Activated naive CD8-positive, alpha-beta T cell treated with anti-CD3 and anti-CD28 coated beads, Interleukin-2, amount 50 U/mL, for 24 hours (primary cell): ENCODE measurements at regions not wholly inside any gene's neighbourhood (a gene's known extent, or its start where the extent isn't known, plus 50 kb on each side); places are given as distances from the start of the nearest gene placed in this dataset.

ENCODE experiments used
- ATAC-seq: fragments of 150-1000 bp; cut with Tn5 transposase; one replicate; pipeline ENCODE4 v1.10.0; 2021
- DNase-seq: peaks from one replicate; pipeline ENCODE4 v3.0.0; 2021
- H3K27ac Mint-ChIP-seq: one replicate; pipeline ENCODE4 v1.8.0; 2021; ENCODE audit warnings: mild to moderate bottlenecking, mixed read lengths
- H3K27me3 Mint-ChIP-seq: one replicate; pipeline ENCODE4 v1.8.0; 2021; ENCODE audit warnings: mixed read lengths
- H3K36me3 Mint-ChIP-seq: one replicate; pipeline ENCODE4 v1.8.0; 2021; ENCODE audit warnings: low read depth, mixed read lengths
- H3K4me1 Mint-ChIP-seq: one replicate; pipeline ENCODE4 v1.8.0; 2021; ENCODE audit warnings: mixed read lengths
- H3K4me3 Mint-ChIP-seq: one replicate; pipeline ENCODE4 v1.8.0; 2021; ENCODE audit warnings: mild to moderate bottlenecking, moderate library complexity, mixed read lengths
- H3K9me3 Mint-ChIP-seq: one replicate; pipeline ENCODE4 v1.8.0; 2021; ENCODE audit warnings: mixed read lengths

DNA sequence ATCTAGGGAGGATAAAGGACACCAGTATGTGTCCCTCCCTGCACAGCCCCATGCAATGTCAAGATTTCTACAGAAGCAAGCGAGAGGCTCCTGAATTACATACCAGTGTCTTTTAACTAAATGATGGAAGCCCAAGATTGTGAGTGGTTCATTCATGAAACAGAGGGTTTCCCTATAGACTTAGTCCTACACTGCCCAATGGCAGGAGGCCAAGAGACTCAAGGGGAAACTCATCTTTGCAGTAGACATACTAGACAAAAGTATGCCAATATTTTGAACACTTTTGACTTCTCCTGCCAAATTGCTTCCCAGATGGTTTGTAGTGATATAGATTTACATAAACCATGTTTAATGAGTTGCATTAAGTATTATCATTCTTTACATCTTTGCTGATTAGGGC is 557.2 kb upstream of the JAG1 start:
- Mint-ChIP-seq H3K4me1 (no peaks in the 10 kb centered on the region), H3K4me3 (no peak overlapping the region), H3K27ac (no peak overlapping the region), H3K27me3 (peaks cover 2% of the 10 kb centered on the region), H3K36me3 (no peaks in the 10 kb centered on the region), H3K9me3 (no peaks in the 10 kb centered on the region)
- DNase-seq = no peak
- no peak for ATAC-seq

DNA sequence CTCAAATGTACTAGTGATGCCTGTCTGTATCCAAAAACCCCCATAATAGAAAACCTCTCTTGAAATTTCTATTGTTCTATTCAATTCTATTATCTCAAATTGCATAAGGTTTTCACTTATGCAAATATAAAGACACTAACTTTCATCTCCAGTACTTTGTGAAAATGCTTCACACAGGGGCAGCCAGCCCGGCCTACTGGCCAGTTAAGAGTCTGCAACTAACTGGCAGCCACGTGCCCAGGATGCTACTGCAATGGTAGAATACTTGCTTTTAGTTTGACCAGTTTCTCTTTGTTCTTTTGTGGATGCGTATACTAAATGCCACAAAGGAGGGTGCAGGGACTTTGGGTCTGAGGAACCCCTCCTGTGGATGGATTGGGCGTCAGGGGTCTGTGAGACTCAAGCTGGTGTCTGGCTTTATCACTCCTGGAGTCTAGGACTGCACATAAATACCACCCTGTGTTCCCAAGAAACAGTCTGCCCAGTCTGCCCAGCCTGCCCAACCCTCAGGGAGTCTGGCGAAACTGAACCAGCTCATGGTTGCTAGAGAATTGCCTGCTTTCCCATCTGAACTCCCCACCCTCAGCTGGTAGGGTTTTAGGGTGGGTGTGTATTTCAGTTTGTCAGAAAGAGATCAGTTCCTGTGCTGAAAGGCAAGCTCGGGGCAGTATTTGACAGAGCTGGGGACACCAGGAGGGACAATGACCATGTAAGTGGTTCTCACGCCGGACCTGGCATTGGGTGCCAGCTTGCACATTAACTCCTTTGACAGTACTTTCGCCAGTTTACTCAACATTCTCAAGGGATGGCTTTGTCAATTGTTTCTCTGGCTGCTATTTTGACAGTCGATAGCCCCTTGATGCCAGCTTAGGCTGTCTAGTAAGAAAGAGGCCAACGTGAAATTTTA is 558.2 kb upstream of the JAG1 start:
- Mint-ChIP-seq H3K4me1 (no peaks in the 10 kb centered on the region), H3K27ac (no peak overlapping the region), H3K4me3 (no peak overlapping the region), H3K27me3 (peaks cover 2% of the 10 kb centered on the region), H3K36me3 (no peaks in the 10 kb centered on the region), H3K9me3 (no peaks in the 10 kb centered on the region)
- ATAC-seq (no peak), DNase-seq (no peak)

GRCh38 chr20:11232896-11233295 is 559.1 kb upstream of the JAG1 start:
- H3K36me3 Mint-ChIP-seq = no peaks in the 10 kb centered on the region
- no peaks in the 10 kb centered on the region for H3K9me3 Mint-ChIP-seq
- ATAC-seq (no peak), DNase-seq (no peak)
- no peaks in the 10 kb centered on the region for H3K4me1 Mint-ChIP-seq
- no peak overlapping the region for H3K27ac Mint-ChIP-seq
- H3K4me3 Mint-ChIP-seq = no peak overlapping the region
- H3K27me3 Mint-ChIP-seq = peaks cover 2% of the 10 kb centered on the region

DNA sequence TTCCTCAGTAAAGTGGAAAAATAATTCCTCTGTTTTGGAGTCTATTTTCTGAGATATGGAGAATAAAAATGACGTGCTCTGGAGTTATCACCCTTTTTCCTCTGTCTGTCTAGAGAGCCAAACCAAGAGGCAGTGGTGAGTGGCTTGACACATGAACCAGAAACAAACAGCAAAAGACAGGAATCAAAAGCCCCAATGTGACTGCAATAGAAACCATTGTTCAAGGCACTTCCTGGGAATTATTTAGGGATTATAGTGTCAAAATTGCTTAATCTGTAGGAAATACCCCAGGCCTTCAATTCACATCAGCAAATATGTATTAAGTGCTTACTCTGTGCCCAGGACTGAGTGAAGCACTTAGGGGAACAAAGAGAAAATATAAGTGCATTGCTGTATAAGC is 560.4 kb upstream of the JAG1 start:
- no peak for ATAC-seq
- Mint-ChIP-seq H3K36me3 (no peaks in the 10 kb centered on the region), H3K27ac (no peak overlapping the region), H3K4me3 (no peak overlapping the region), H3K27me3 (no peaks in the 10 kb centered on the region), H3K9me3 (no peaks in the 10 kb centered on the region), H3K4me1 (no peaks in the 10 kb centered on the region)
- DNase-seq = no peak

GRCh38 chr20:11234608-11235007 is 560.8 kb upstream of the JAG1 start:
- no peak for DNase-seq
- no peak for ATAC-seq
- H3K27ac Mint-ChIP-seq = no peak overlapping the region
- no peaks in the 10 kb centered on the region for H3K9me3 Mint-ChIP-seq
- H3K4me3 Mint-ChIP-seq = no peak overlapping the region
- no peaks in the 10 kb centered on the region for H3K4me1 Mint-ChIP-seq
- no peaks in the 10 kb centered on the region for H3K36me3 Mint-ChIP-seq
- no peaks in the 10 kb centered on the region for H3K27me3 Mint-ChIP-seq

DNA sequence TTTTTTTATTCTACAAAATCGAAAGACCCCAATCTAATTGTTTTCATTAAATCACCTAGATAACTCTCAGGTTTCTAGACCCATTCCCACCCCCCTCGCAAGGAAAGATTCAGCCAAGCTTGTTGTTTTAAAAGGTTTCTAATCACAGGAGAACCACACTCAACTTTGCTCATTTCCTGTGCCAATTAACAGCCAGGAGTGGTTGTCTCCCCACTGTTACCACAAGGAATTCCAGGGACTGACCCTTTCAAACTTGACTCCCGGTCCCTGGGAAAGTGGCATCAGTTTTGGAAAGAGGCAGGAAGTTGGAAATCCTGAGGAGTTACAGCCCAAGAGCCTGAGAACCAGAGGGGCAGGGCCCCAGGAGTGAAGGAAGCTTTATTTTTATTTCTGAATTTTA is 561.3 kb upstream of the JAG1 start:
- H3K4me3 Mint-ChIP-seq = no peak overlapping the region
- no peaks in the 10 kb centered on the region for H3K4me1 Mint-ChIP-seq
- DNase-seq (no peak), ATAC-seq (no peak)
- H3K9me3 Mint-ChIP-seq = no peaks in the 10 kb centered on the region
- H3K27me3 Mint-ChIP-seq = no peaks in the 10 kb centered on the region
- no peak overlapping the region for H3K27ac Mint-ChIP-seq
- no peaks in the 10 kb centered on the region for H3K36me3 Mint-ChIP-seq

GRCh38 chr20:11242320-11242719 is 568.5 kb upstream of the JAG1 start:
- Mint-ChIP-seq H3K4me1 (no peaks in the 10 kb centered on the region), H3K36me3 (no peaks in the 10 kb centered on the region), H3K27me3 (peaks cover 5% of the 10 kb centered on the region), H3K9me3 (peaks cover 10% of the 10 kb centered on the region), H3K27ac (no peak overlapping the region), H3K4me3 (no peak overlapping the region)
- ATAC-seq (no peak), DNase-seq (no peak)

- Mint-ChIP-seq H3K36me3 (no peaks in the 10 kb centered on the region), H3K4me1 (no peaks in the 10 kb centered on the region), H3K27me3 (peaks cover 5% of the 10 kb centered on the region), H3K27ac (no peak overlapping the region), H3K9me3 (peaks cover 10% of the 10 kb centered on the region), H3K4me3 (no peak overlapping the region)
- no peak for DNase-seq
- ATAC-seq = no peak
These were observed 571.6 kb upstream of the JAG1 start for GRCh38 chr20:11245431-11245830.

DNA sequence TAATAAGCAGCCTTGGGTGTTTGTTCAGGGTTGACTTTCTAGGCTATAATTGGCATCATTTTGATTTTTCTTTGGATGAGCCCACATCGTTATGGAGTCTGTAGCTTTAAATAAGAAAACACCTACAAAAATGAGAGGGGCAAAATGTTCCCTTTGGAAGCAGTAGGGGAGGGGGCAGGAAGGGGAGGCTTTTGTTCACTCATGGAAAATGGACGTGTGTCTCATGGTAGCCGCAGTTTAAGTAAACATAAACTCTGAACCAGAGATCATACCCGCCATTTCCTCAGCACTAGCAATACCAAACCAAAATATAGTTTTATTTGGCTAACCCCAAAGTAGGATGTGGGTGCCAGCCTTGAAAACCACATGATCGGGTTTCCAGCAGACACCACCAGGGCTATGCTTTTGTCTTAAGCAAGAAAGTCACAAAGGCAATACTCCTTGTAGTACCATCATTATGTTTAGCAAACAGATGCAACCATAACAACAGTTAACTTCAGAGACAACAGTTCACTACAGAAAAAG is 572.5 kb upstream of the JAG1 start:
- Mint-ChIP-seq H3K9me3 (peaks cover 6% of the 10 kb centered on the region), H3K4me1 (no peaks in the 10 kb centered on the region), H3K27me3 (peaks cover 7% of the 10 kb centered on the region), H3K27ac (no peak overlapping the region), H3K36me3 (no peaks in the 10 kb centered on the region), H3K4me3 (no peak overlapping the region)
- DNase-seq (no peak), ATAC-seq (no peak)

DNA sequence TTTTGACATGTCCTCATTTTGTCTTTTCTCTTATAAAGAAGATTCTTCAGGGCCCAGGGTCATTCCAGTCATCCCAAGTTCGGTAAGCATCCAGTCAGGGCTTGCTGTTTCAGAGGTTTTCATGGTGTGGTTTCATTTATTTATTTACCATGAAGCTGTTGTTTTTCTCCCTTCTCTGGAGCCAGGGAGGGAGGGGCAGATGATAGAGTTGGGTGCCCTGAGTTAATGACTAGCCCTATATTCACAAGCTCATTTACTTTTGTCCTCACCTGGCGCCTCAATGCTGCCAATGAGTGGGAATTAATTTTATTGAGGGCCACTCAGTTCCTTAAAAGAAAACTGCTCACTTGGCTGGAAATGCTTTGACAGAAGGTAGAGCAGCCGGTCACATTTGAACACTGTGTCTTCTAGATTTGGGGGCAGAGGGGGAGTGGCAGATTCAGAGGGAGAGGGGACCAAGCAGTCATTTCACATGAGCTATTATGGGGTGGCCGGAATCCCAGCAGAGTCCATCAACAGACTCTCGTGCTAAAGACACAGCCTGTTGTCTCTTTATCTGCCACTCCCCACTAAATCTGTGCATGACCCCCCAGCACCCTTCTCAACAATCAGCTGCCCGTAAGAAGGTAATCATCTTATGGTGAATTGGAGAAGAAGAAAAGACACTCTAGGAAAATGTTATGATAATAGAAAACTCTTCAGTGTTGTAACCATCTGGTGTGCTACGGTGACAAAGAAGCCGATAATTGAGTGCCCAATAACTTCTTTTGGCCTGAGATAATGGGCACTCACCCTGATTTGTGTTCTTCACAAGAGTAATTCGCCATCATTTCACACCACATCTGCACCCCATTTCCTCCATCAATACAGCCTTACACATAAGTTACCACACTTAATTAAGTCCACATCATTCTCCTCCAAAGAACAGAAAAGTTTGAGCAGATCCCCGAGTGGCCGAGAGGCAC is 573.5 kb upstream of the JAG1 start:
- Mint-ChIP-seq H3K4me1 (no peaks in the 10 kb centered on the region), H3K27ac (no peak overlapping the region), H3K9me3 (peaks cover 3% of the 10 kb centered on the region), H3K27me3 (peaks cover 7% of the 10 kb centered on the region), H3K4me3 (no peak overlapping the region), H3K36me3 (no peaks in the 10 kb centered on the region)
- DNase-seq (no peak), ATAC-seq (no peak)

GRCh38 chr20:11248011-11248409 is 574.2 kb upstream of the JAG1 start:
- H3K4me3 Mint-ChIP-seq = no peak overlapping the region
- H3K9me3 Mint-ChIP-seq = peaks cover 2% of the 10 kb centered on the region

DNA sequence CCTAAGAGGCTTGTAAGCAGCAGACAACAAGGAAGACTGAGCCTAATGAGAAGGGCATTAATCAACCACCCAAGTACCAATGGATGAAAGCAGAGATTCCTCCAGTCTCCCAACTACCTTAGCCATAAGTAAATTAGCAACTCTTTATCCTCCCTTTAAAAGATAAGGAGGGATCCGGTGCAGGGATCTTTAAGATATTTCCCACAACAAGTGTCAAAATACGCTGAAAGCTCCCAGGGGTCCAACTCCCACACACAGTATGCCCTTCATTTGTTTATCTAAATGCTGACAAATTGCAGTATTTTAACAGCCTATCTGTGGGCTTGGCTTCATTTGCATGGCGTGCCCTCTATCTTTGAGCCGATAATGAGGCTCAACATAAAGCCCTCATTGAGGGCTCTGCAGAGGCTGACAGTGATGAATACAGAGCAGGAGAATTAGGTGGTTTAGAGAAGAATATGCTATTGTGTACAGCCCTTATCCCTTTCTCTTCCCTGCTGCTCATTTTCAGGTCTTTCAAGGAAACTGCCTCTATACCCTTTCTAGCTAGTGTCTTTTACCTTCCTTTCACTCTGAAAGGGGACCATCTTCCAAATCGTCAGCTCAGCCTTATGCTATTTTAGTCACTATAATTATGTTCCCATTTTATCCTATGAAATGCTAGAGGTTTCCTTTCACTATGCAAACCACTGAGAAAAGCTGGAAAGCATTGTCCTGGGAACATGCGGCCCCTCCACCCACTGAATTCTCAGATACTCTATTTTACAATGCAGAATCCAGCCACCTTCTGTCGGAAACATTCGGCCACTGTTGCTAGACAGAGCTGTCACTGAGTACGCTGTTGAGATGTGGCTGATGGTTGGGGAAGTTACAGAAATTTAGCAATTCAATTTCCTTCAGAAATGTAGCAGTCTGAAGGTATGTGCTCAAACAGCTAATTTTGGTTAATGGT is 575.2 kb upstream of the JAG1 start:
- H3K27ac Mint-ChIP-seq = no peak overlapping the region
- no peak for ATAC-seq
- no peaks in the 10 kb centered on the region for H3K36me3 Mint-ChIP-seq

More at GRCh38 chr20:11248011-11248409, 574.2 kb upstream of the JAG1 start:
- no peak for ATAC-seq
- Mint-ChIP-seq H3K4me1 (no peaks in the 10 kb centered on the region), H3K36me3 (no peaks in the 10 kb centered on the region), H3K27me3 (peaks cover 7% of the 10 kb centered on the region), H3K27ac (no peak overlapping the region)
- no peak for DNase-seq

GRCh38 chr20:11249683-11250082 is 575.9 kb upstream of the JAG1 start:
- Mint-ChIP-seq H3K4me3 (no peak overlapping the region), H3K4me1 (no peaks in the 10 kb centered on the region), H3K36me3 (no peaks in the 10 kb centered on the region), H3K27me3 (peaks cover 7% of the 10 kb centered on the region), H3K9me3 (peaks cover 8% of the 10 kb centered on the region), H3K27ac (no peak overlapping the region)
- ATAC-seq (no peak), DNase-seq (no peak)

More for the DNA sequence above, 575.2 kb upstream of the JAG1 start:
- H3K9me3 Mint-ChIP-seq = peaks cover 8% of the 10 kb centered on the region
- no peaks in the 10 kb centered on the region for H3K4me1 Mint-ChIP-seq
- H3K27me3 Mint-ChIP-seq = peaks cover 7% of the 10 kb centered on the region
- DNase-seq = no peak
- H3K4me3 Mint-ChIP-seq = no peak overlapping the region

DNA sequence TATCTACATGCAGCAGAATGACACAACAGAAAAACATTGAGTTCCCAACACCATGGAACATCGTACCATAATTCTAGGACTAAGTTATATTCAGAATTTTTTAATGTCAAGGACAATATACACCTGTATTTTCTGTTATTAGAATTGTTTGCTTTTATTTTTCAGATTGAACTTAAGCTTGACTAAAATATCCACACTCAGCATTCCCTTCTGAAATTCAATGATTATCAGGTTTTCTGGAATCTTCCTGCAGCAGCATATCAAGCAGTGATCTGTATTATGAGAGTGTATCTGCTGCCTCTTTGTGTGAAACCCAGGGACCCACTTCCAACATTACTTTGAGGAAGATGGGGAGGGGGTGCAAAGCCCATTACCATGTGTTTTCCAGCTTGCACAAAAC is 578.6 kb upstream of the JAG1 start:
- H3K27me3 Mint-ChIP-seq = peaks cover 2% of the 10 kb centered on the region

More for the DNA sequence above, 578.6 kb upstream of the JAG1 start:
- DNase-seq (no peak), ATAC-seq (no peak)
- H3K27ac Mint-ChIP-seq = no peak overlapping the region
- no peaks in the 10 kb centered on the region for H3K4me1 Mint-ChIP-seq
- H3K9me3 Mint-ChIP-seq = peaks cover 8% of the 10 kb centered on the region
- H3K4me3 Mint-ChIP-seq = no peak overlapping the region
- H3K36me3 Mint-ChIP-seq = no peaks in the 10 kb centered on the region
